ENCODE measurements at regions not wholly inside any gene's neighbourhood (a gene's known extent, or its start where the extent isn't known, plus 50 kb on each side); places are given as distances from the start of the nearest gene placed in this dataset.

DNA sequence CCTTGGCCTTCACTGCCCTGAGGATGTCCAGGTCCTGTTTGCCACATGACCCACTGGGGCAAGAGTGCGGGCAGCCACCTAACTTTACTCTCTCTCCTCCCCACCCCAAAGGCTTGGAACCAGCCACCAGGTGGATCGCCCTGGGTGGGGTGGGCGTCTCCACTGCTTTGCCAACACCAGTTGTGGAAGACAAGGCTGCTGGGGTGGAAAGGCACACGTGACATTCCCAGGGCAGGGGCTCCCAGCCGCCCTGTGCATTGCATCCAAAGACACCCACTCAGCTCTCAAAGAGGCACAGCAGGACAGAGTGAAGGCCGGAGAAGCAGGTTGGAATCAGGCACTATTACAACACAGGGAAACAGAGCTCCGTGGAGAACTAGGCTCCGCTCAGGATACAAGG lies 162.2 kb downstream of the OLFM1 start:
- DNase-seq (ENCODE audit: low spot score): no peak
- no peak for ATAC-seq

DNA sequence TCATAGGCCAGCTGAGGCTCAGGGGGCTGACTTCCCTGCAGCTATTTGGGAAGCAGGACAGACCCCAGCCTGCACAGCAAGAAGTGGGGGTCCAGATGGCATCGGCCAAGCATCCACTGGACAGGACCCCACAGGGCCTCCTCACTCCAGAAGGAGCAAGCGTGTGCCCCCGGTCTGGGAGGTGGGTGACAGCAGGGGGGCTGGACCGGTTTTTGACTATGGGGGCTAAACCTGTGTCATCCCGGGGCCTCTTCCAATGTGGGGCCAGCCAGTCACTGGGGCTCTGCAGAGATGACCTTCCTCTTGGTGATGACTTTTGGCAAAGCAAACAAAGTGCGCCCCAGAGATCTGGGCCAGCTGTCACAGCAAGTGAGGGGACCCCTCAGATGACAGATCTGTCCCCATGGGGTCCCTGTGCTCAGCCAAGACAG lies 163.9 kb downstream of the OLFM1 start:
- ATAC-seq (no peak), DNase-seq (ENCODE audit: low spot score) (no peak)

GRCh38 chr9:135251996-135252760 lies 164.7 kb downstream of the OLFM1 start:
- ATAC-seq (no peak), DNase-seq (ENCODE audit: low spot score) (no peak)

- ATAC-seq: no peak
Measured at GRCh38 chr9:135252980-135253304, 165.5 kb downstream of the OLFM1 start.

DNA sequence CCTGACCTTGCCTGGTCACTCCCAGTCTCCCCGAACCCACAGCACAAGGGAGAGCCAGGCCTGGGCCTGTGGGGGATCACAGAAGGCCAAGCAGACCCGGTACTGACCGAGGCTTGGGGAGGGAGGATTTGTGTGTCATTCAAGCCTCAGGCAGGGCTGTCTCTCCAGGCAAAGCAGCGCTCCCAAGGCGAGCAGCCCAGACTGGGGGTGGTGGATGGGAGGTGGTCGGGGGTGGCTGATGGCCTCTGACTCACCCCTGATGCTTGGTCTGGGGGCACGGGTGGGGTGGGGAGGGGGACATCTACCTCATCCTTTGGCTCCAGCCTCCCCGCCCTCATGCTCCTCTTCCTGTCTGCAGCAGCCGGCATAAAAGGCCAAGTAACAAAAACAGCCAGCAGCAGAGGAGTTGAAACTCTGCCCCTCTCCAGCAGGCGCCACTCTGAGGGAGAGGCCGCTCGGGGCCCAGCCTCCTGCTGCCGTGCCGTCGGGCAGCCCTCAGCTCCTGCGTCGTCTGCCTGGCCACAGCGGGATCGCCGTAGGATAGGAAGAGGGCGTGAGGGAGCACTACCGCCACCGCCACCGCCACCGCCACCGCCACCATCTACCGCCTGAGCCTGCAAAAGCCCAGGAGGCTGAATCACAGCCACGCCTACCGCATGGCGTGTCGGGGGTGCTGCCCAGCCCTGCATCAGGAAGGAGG lies 166.0 kb downstream of the OLFM1 start:
- DNase-seq (ENCODE audit: low spot score) (no peak), ATAC-seq (no peak)

More at GRCh38 chr9:135252980-135253304, 165.5 kb downstream of the OLFM1 start:
- no peak for DNase-seq (ENCODE audit: low spot score)

GRCh38 chr9:135254176-135255032 lies 166.9 kb downstream of the OLFM1 start:
- ATAC-seq: no peak
- no peak for DNase-seq (ENCODE audit: low spot score)

DNA sequence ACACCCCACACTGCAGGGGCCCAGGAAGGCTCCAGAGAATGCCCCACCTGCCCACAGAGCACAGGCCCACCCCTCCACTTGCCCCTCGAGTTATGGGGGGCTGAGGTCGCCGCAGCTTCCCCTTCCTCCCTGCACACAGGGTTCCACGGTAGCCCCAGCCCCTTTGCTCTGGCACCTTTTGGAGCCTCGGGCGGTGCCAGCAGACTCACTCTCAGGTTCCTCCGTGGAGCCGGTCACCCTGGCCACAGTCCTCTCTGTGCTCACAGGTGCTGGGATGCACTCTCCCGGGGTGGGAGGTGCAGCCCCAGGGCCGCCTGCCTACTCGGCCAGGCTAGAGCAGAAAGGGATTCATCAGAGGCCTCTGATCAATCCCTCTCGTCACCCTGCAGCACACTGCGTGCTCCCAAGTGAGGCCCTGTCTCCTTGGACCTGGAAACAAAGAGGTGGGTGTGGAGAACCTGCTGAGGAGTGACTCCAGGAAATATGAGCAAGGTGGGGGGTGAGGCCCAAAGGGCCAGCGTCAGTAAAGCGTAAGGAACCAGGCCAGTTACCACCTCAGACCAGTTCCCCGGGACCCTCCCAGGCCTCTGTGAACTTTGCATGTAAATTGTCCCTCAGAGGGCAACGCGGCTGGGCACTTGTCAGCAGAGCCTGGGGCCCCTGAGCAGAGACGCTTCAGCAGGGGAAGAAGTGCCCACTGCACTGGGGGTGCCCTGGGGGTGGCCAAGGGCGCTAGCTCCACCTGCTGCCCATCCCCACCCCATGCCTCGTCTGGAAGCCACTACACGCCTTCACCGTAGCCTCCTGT lies 167.8 kb downstream of the OLFM1 start:
- DNase-seq (ENCODE audit: low spot score): no peak
- ATAC-seq: no peak

DNA sequence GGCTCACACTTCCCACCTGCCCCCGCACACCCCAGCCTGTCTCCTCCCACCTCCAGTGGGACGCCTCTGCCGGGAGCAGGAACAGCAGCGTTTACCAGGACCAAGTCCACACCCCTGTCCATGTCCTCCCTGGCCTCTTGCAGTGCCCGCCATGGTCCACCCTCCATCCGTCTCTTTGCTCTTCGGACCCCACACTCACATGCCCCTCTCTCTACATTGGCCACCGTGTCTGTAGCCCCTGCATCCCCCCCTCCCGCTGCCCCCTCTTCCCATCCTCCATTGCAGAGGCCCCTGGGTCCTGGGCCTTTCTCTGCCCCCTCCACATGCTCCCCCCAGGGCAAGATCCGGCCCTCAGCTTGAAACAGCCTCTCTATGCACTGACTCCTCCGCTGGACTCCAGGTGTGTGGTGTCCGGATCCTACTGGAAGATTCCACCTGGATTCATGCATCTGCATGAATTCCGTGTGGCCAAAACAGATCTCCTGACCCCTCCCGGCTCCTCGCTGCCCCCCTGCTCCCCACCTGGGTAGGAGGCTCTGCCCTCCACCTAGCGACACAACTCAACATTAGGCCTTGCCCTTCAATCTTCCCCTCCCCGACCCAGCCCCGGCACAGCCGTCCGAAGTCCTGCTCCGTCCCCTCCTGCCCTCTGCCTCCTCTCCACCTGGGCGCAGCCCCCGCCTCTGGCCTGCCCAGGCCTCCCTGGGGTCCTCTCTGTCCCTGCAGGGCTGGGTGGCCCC lies 168.5 kb downstream of the OLFM1 start:
- ATAC-seq (no peak), DNase-seq (ENCODE audit: low spot score) (no peak)

DNA sequence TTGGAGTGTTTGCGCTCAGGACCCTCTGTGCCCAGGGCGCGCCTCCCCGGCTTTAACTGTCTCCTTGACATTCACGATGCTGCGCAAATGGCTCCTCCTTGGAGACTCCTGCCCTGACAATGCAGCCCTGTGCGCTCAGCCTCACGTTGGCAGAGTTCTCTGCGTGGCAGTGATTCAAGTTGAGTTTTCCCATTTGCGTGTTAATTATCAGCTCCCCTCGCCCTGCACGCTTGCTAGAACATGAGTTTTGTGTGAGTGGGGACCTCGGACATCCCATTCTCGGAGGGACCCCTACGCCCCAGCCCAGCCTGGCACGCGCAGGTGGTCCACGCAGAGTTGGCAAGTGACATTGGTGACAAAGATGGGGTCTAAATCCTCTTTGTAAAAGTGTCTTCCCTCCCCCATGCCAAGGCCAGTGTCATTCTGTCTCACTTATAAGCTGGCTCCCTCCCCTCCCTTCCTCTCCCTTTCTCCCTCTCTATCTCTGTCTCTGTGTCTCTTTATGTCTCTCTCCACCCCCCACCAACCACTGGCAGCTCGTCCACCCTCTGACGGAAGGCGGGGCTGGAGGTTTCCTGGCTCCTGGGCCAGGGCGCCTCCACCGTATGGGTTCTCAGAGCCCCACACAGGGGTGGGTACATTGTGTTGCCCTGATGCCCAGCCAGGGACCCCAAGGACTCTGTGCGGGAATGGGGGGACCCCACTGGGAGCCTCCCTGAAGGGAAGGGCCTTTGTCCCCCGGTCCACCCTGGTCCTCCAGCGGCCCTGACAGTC lies 169.3 kb downstream of the OLFM1 start:
- no peak for DNase-seq (ENCODE audit: low spot score)
- ATAC-seq: no peak

GRCh38 chr9:135258461-135258860 lies 171.0 kb downstream of the OLFM1 start:
- ATAC-seq: no peak
- DNase-seq (ENCODE audit: low spot score): no peak

DNA sequence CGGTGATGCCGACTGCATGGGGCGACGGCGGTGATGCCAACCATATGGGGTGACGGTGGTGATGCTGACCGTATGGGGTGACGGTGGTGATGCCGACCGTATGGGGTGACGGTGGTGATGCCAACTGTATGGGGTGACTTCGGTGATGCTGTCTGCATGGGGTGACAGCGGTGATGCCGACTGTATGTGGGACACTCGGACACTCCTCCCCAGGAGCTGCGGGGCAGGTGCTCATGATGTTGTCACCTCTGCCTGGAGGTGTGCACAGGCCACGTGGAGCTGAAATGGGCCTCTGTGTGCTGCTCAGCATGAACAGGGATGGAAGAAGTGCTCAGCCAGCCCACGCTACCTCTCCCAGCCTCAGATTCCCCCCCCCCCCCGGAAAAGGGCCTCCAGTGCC lies 171.8 kb downstream of the OLFM1 start:
- ATAC-seq: no peak
- no peak for DNase-seq (ENCODE audit: low spot score)

DNA sequence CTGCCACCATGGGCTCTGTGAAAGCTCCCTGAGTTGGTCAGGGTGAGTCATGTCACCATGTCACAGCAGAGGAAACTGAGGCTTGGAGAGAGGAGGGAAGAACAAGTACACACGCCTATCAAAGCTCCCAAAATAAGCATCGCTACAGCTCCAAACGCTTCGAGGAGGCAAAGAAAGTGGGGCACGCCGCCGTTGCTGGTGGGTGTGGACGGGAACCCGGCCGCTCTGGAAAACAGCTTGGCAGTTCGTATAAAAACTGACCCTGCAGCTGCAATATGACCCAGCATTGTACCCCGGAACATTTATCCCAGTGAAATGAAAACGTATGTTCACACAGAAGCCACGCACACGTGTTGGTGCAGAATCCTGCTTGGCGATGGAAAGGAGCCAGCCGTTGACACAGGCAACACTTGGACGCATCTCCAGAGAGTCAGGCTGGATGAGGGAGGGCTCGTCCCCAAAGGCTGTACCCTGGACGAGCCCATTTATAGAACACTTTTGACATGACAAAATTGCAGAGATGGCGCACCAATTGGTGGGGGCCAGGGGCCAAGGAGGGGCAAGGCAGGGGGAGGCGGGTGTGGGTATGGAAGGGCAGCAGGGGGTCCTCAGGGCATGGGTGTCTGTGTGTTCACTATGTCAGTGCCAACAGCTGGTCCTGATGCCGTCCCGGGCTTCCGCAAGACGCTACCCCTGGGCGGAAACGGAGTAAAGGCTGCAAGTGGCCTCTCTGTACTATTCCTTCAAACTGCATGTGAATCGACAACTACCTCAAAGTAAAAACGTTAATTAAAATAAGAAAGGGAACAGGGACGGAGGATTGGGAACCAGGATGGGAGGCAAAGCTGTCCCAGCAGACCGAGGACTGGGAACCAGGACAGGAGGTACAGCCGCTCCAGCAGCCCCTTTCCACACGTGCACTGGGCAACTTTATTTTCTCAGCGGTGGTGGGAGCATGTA lies 173.0 kb downstream of the OLFM1 start:
- DNase-seq (ENCODE audit: low spot score): no peak
- ATAC-seq: no peak

- ATAC-seq: no peak
- no peak for DNase-seq (ENCODE audit: low spot score)
Measured at GRCh38 chr9:135262248-135262647, 174.8 kb downstream of the OLFM1 start.

DNA sequence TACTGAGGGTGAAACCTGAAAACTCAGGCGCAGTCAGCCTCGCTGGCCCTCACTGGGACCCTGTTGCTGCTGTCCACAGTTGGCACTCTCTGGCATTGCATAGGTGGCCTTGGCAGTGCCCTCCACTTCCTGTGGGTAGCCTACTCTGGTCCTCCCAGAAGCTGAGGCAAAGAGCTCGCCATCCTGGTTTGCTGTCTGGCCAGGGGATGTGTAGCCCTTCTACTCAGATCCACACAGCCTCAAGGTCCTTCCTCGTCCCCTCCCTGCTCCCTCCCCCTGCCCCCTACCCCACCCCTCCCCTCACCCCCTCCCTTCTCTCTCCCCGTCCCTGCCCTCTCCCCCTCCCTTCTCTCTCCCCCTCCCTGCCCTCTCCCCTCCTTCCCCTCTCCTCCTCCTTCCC lies 176.0 kb downstream of the OLFM1 start:
- no peak for DNase-seq (ENCODE audit: low spot score)
- ATAC-seq: no peak

DNA sequence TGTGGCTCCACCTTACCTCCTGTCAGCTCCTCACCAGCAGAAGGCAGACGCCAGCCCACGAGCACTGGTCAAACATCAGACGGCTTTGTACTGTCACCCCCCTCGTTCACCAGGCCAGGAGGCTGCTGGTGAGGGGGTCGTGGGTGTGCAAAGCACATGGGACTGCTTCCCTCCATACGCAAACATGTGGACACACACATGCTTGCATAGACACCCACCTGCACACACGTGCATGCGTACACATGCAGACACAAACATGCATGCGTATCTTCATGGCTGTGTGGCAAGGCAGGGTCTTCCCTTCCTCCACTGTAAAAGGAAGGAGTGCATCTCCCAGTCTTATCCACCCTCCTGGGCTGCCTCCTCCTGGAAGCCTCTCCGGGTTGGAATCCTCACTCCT lies 178.5 kb downstream of the OLFM1 start:
- ATAC-seq (no peak), DNase-seq (ENCODE audit: low spot score) (no peak)

DNA sequence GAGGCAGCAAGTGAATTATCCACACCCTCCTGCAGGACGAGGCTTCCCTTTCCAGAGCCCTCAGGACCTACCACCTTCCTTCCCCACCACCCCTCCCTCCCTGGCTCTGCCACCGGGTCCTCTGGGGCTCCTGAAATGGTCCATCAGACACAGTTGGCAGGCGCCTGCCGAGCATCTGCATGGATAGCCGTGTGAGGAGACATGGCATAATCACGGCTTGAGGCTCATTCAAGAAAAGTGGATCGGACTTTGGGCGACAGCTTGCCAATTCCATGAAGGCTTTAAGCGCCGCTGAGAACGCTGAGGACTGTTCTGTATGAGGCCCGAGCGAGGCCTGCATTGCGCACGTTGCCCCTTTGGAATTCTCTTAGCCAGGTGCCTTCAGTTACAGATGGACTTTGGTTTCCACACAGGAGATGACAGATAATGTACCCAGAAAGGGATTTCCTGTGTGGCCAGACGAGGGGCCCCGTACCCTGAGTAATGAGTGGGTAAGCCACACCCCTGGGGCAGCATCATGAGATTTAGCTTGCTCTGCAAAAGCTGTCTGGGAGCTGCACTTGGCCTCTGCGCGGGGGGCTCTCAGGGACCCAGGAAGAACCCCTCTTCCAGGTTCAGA lies 179.8 kb downstream of the OLFM1 start:
- ATAC-seq (no peak), DNase-seq (ENCODE audit: low spot score) (no peak)

GRCh38 chr9:135268031-135268430 lies 180.6 kb downstream of the OLFM1 start:
- no peak for ATAC-seq
- no peak for DNase-seq (ENCODE audit: low spot score)

DNA sequence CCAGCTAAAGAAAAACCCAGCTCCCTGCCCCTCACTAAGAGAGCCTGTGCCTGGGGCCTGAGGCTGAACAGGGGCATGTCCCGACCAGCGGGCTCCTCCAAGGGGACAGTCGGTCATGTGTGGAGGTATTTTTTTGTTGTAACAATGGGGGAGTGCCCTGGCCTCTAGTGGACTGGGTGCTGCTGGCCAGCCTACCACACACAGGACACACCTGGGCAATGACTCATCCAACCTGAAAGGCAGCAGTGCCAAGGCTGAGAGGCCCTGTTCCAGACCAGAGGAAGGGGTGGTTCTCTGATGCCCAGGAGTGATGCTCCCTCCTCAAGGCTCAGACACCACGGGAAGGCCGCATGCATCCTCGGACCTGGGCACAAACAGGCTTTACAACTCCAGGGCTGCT lies 181.5 kb downstream of the OLFM1 start:
- no peak for DNase-seq (ENCODE audit: low spot score)
- no peak for ATAC-seq

All from left lobe of liver (tissue), 2 donors.